GM12891 (cell line): ENCODE measurements at regions not wholly inside any gene's neighbourhood (a gene's known extent, or its start where the extent isn't known, plus 50 kb on each side); places are given as distances from the start of the nearest gene placed in this dataset.

Experiments used
- PAX5 ChIP-seq: IDR thresholded peaks from 2 replicates; pipeline ENCODE4 v1.6.1; 2011; ENCODE audit warnings: low read length, moderate library complexity, mild to moderate bottlenecking; ENCODE audit not compliant: insufficient read depth, severe bottlenecking
- POLR2A ChIP-seq: IDR thresholded peaks from 2 replicates; pipeline ENCODE4 v1.6.1; 2011; ENCODE audit warnings: low read depth, low read length, control low read depth
- POLR2AphosphoS5 ChIP-seq: IDR thresholded peaks from 2 replicates; pipeline ENCODE4 v1.6.1; 2011; ENCODE audit warnings: low read depth, low read length, control low read depth
- POU2F2 ChIP-seq: IDR thresholded peaks from 2 replicates; pipeline ENCODE4 v1.6.1; 2011; ENCODE audit warnings: low read depth, mild to moderate bottlenecking, control low read depth, low read length, moderate library complexity
- SPI1 ChIP-seq: IDR thresholded peaks from 2 replicates; pipeline ENCODE4 v1.6.1; 2011; ENCODE audit warnings: low read depth, low read length, control low read depth
- TAF1 ChIP-seq: IDR thresholded peaks from 2 replicates; pipeline ENCODE4 v1.6.1; 2011; ENCODE audit warnings: low read depth, low read length, control low read depth

- TF ChIP-seq POLR2A = no peak
- TF ChIP-seq POLR2AphosphoS5 = no peak
- no peak for TF ChIP-seq TAF1
- TF ChIP-seq POU2F2 = no peak
- TF ChIP-seq PAX5 = no peak
- TF ChIP-seq SPI1 = no peak
These were observed 704.3 kb downstream of the TFAP2A start for GRCh38 chr6:9710574-9710973.
